Heart right ventricle (tissue), 16 donors: ENCODE measurements at regions not wholly inside any gene's neighbourhood (a gene's known extent, or its start where the extent isn't known, plus 50 kb on each side); places are given as distances from the start of the nearest gene placed in this dataset.

Experiments
- ATAC-seq, 8 donors: fragments of 200-7000 bp; cut with Tn5 transposase; one replicate each; pipeline ENCODE4 v1.9.1; 2020; ENCODE audit warnings: mild to moderate bottlenecking in 8 of 8, moderate library complexity in 8 of 8, moderate number of reproducible peaks in 1 of 8
- DNase-seq, 2 donors: peaks; one replicate each; pipeline ENCODE4 v3.0.0-alpha.2; 2020
- H3K27ac ChIP-seq, 10 donors: fragments of 200-600 bp; sonication (generic) in 2 of 10; one replicate each; pipeline versions ENCODE4 v1.5.0 to v1.8.0; 2020 to 2022; ENCODE audit warnings: mild to moderate bottlenecking in 3 of 10
- H3K27me3 ChIP-seq, 7 donors: fragments of 200-600 bp; one replicate each; pipeline ENCODE4 v1.8.0; 2021 to 2022; ENCODE audit warnings: mild to moderate bottlenecking in 2 of 7
- H3K36me3 ChIP-seq, 9 donors: fragments of 200-600 bp; sonication (generic) in 1 of 9; one replicate each; pipeline versions ENCODE4 v1.5.0 to v1.8.0; 2020 to 2022; ENCODE audit warnings: mild to moderate bottlenecking in 2 of 9
- H3K4me1 ChIP-seq, 9 donors: fragments of 200-600 bp; sonication (generic) in 1 of 9; one replicate each; pipeline versions ENCODE4 v1.5.0 to v1.8.0; 2020 to 2022; ENCODE audit warnings: mild to moderate bottlenecking in 4 of 9
- H3K4me3 ChIP-seq, 10 donors: fragments of 200-600 bp; sonication (generic) in 2 of 10; one replicate each; pipeline versions ENCODE4 v1.5.0 to v1.8.0; 2020 to 2022; ENCODE audit warnings: mild to moderate bottlenecking in 7 of 10, moderate library complexity in 2 of 10
- H3K9me3 ChIP-seq, 11 donors: fragments of 200-600 bp in 10 of 11; sonication (generic) in 2 of 11; one replicate each; pipeline versions ENCODE4 v1.5.0 to v1.8.0; 2013 to 2022; ENCODE audit warnings: mild to moderate bottlenecking in 2 of 11, control low read depth in 1 of 11, moderate library complexity in 1 of 11
- CTCF ChIP-seq, 9 donors: fragments of 200-600 bp; sonication (generic) in 2 of 9; IDR thresholded peaks; one replicate each; pipeline versions ENCODE4 v1.5.0 to v1.8.0; 2021 to 2022; ENCODE audit warnings: antibody characterized with exemption in 9 of 9, mild to moderate bottlenecking in 5 of 9, moderate library complexity in 1 of 9
- WGBS, 2 donors: extraction: QIAGEN DNeasy Blood & Tissue Kit; methylation state at CpG; one replicate each; pipeline ENCODE4 v1.1.7; 2013; ENCODE audit warnings: inconsistent platforms in 1 of 2; 5-methylcytosine and 5-hydroxymethylcytosine counted together
- intact Hi-C, 10 donors: fragments of 100-400 bp; cut with DNase I; formaldehyde crosslinking; loops; one replicate each; pipeline versions ENCODE4 v1.11.1 to v1.14.2; 2022
- donor health status: Arrhythmogenic right ventricular cardiomyopathy.
- donor health status: ischemic (EF 13 %, LVEDD 7.1; RV severe dilation, severe dysfunction).
- donor health status: healthy with polysubstance abuse.
- donor health status: DM: no; HTN: yes; CAD: no.
- donor health status: DM: no; HTN: no; CAD: no.
- donor health status: ischemic (EF 25% LVEDD 6.9; RV normal size, moderate dysfunction).
- donor health status: ischemic (EF 25% LVEDD 5.7; RV mildly dilated, moderate dysfunction).
- donor health status: healthy.
- donor health status: DM: yes; HTN: yes; CAD: no.
- donor health status: Ischemic cardiomyopathy.
- donor health status: ischemic (EF 35%, LVEDD 5.7; RV mildly dilated, moderate dysfunction).
- donor health status: nonischemic (EF 11% LVEDD 7.7; RV severe dilation, severe dysfunction).
- donor health status: DM: yes; HTN: yes; CAD: no.
- donor health status: PGD.
- donor health status: ischemic (EF 29% LVEDD 5.4; RV normal size, mild dysfunction).
- donor health status: nonischemic (EF 23%, LVEDD 6.1; RV moderate dilation, normal function).

GRCh38 chr13:107993239-107993949 lies 221.9 kb downstream of the LIG4 start:
- ATAC-seq (no peak), DNase-seq (no peak)
- H3K27me3 ChIP-seq, result no peaks in the 10 kb centered on the region

GRCh38 chr13:107992542-107992941 lies 222.8 kb downstream of the LIG4 start:
- no peak for TF ChIP-seq CTCF (IDR thresholded peaks at IDR 0.05)

More at GRCh38 chr13:107993239-107993949, 221.9 kb downstream of the LIG4 start:
- no peaks in the 10 kb centered on the region for H3K36me3 ChIP-seq
- no peaks in the 10 kb centered on the region for H3K4me1 ChIP-seq
- WGBS, 2 donors, result 58 to 60% methylated on average over 4 of the region's 4 CpGs
- H3K9me3 ChIP-seq, result peaks cover 0 to 28% (median 0%) of the 10 kb centered on the region in 11 donors
- H3K4me3 ChIP-seq, result no peak overlapping the region
- intact Hi-C loops, result no loop called here
- no peak for TF ChIP-seq CTCF (IDR thresholded peaks at IDR 0.05)
- no peak overlapping the region for H3K27ac ChIP-seq

GRCh38 chr13:107977071-107977574 lies 238.2 kb downstream of the LIG4 start:
- intact Hi-C loops, result no loop called here
- WGBS, 2 donors, result 59 to 75% methylated on average over 4 of the region's 4 CpGs

More at GRCh38 chr13:107992542-107992941, 222.8 kb downstream of the LIG4 start:
- Histone ChIP-seq H3K4me3 (no peak overlapping the region), H3K27ac (no peak overlapping the region), H3K4me1 (no peaks in the 10 kb centered on the region), H3K36me3 (no peaks in the 10 kb centered on the region), H3K9me3 (peaks cover 0 to 30% (median 0%) of the 10 kb centered on the region in 11 donors), H3K27me3 (no peaks in the 10 kb centered on the region)
- intact Hi-C loops, result no loop called here
- ATAC-seq (no peak), DNase-seq (no peak)
- 69 to 74% methylated on average over 2 of the region's 2 CpGs for whole genome bisulfite sequencing, 2 donors

GRCh38 chr13:107976628-107977027 lies 238.7 kb downstream of the LIG4 start:
- Histone ChIP-seq H3K9me3 (peaks cover 0 to 3% (median 0%) of the 10 kb centered on the region in 11 donors), H3K36me3 (no peaks in the 10 kb centered on the region), H3K27me3 (no peaks in the 10 kb centered on the region), H3K4me1 (no peaks in the 10 kb centered on the region), H3K27ac (no peak overlapping the region), H3K4me3 (no peak overlapping the region)
- ATAC-seq, result no peak
- TF ChIP-seq CTCF (IDR thresholded peaks at IDR 0.05), result no peak
- intact Hi-C loops, result no loop called here
- DNase-seq, result no peak
- WGBS, 2 donors, result 78% methylated on average over 4 of the region's 4 CpGs

More at GRCh38 chr13:107977071-107977574, 238.2 kb downstream of the LIG4 start:
- no peak overlapping the region for H3K27ac ChIP-seq
- DNase-seq (no peak), ATAC-seq (no peak)
- H3K27me3 ChIP-seq, result no peaks in the 10 kb centered on the region
- H3K4me3 ChIP-seq, result no peak overlapping the region
- no peak for TF ChIP-seq CTCF (IDR thresholded peaks at IDR 0.05)
- H3K4me1 ChIP-seq, result no peaks in the 10 kb centered on the region
- H3K36me3 ChIP-seq, result no peaks in the 10 kb centered on the region
- H3K9me3 ChIP-seq, result peaks cover 0 to 3% (median 0%) of the 10 kb centered on the region in 11 donors
